Gastroesophageal sphincter (tissue), 4 donors: ENCODE measurements at regions not wholly inside any gene's neighbourhood (a gene's known extent, or its start where the extent isn't known, plus 50 kb on each side); places are given as distances from the start of the nearest gene placed in this dataset.

Source experiments
- ATAC-seq: fragments of 150-250 bp; one replicate; pipeline ENCODE4 v1.9.1; 2016; ENCODE audit warnings: mild to moderate bottlenecking, moderate library complexity
- H3K27ac ChIP-seq, 4 donors: fragments of 200-600 bp; sonication (generic) in 3 of 4; 1 replicate in 3 of 4; 2 replicates in 1 of 4; pipeline ENCODE4 v1.5.1; 2016 to 2019
- H3K27me3 ChIP-seq: fragments of 200-600 bp; sonication (generic); one replicate; pipeline ENCODE4 v1.5.1; 2019
- H3K36me3 ChIP-seq, 2 donors: fragments of 200-600 bp; sonication (generic); one replicate each; pipeline ENCODE4 v1.5.1; 2019; ENCODE audit warnings: control low read depth in 1 of 2
- H3K4me1 ChIP-seq, 3 donors: fragments of 200-600 bp; sonication (generic); 1 replicate in 2 of 3; 2 replicates in 1 of 3; pipeline ENCODE4 v1.5.1; 2016 to 2019; ENCODE audit warnings: control low read depth in 2 of 3
- H3K4me3 ChIP-seq, 2 donors: fragments of 200-600 bp; sonication (generic); one replicate each; pipeline ENCODE4 v1.5.1; 2019; ENCODE audit warnings: mild to moderate bottlenecking in 1 of 2, moderate library complexity in 1 of 2
- H3K9me3 ChIP-seq, 3 donors: fragments of 200-600 bp; sonication (generic); one replicate each; pipeline ENCODE4 v1.5.1; 2017 to 2019; ENCODE audit warnings: control low read depth in 2 of 3
- CTCF ChIP-seq, 4 experiments: fragments of 200-600 bp in 2 of 4; fragments of 450-650 bp in 2 of 4; sonication (generic) in 1 of 4; IDR thresholded peaks; one replicate each; pipeline ENCODE4 v1.5.1; 2017 to 2019; ENCODE audit warnings: antibody characterized with exemption in 4 of 4, mild to moderate bottlenecking in 2 of 4, moderate library complexity in 2 of 4
- EP300 ChIP-seq: sonication (generic); formaldehyde crosslinking; IDR thresholded peaks from one replicate; pipeline ENCODE4 v1.6.1; 2017; ENCODE audit warnings: antibody characterized with exemption, mild to moderate bottlenecking
- POLR2A ChIP-seq, 2 donors: fragments of 450-650 bp; IDR thresholded peaks; one replicate each; pipeline ENCODE4 v1.6.1; 2017; ENCODE audit warnings: antibody characterized with exemption in 2 of 2, mild to moderate bottlenecking in 2 of 2, moderate library complexity in 1 of 2
- POLR2AphosphoS5 ChIP-seq: sonication (generic); formaldehyde crosslinking; IDR thresholded peaks from one replicate; pipeline ENCODE4 v1.6.1; 2017; ENCODE audit warnings: antibody characterized with exemption
- WGBS, 2 donors: methylation state at CpG; one replicate each; pipeline ENCODE4 v1.1.5; 2018; ENCODE audit warnings: low coverage in 1 of 2; 5-methylcytosine and 5-hydroxymethylcytosine counted together

- Histone ChIP-seq H3K36me3 (no peaks in the 10 kb centered on the region), H3K27ac (no peak overlapping the region), H3K4me1 (no peaks in the 10 kb centered on the region), H3K27me3 (no peaks in the 10 kb centered on the region), H3K4me3 (no peak overlapping the region), H3K9me3 (peaks cover 0 to 19% (median 0%) of the 10 kb centered on the region in 3 donors)
- 63 to 65% methylated on average over 3 to 4 of the region's 5 CpGs for WGBS, 2 donors
- TF ChIP-seq EP300 (no peak), CTCF (IDR thresholded peaks at IDR 0.05) (no peak), POLR2AphosphoS5 (no peak), POLR2A (IDR thresholded peaks at IDR 0.05) (no peak)
- no peak for ATAC-seq
Measured at GRCh38 chr9:74220327-74220726, 276.8 kb upstream of the RORB start.

GRCh38 chr9:74236857-74237256 lies 260.3 kb upstream of the RORB start:
- Histone ChIP-seq H3K4me3 (no peak overlapping the region), H3K4me1 (no peaks in the 10 kb centered on the region), H3K27me3 (no peaks in the 10 kb centered on the region), H3K36me3 (no peaks in the 10 kb centered on the region), H3K9me3 (peaks cover 0 to 13% (median 0%) of the 10 kb centered on the region in 3 donors), H3K27ac (no peak overlapping the region)
- no peak for ATAC-seq
- 54 to 56% methylated on average over 2 of the region's 2 CpGs for WGBS, 2 donors
- no peak for TF ChIP-seq CTCF (IDR thresholded peaks at IDR 0.05)
- TF ChIP-seq POLR2AphosphoS5: no peak
- no peak for TF ChIP-seq POLR2A (IDR thresholded peaks at IDR 0.05)

- ATAC-seq: no peak
- 80 to 83% methylated on average over 2 to 3 of the region's 3 CpGs for WGBS, 2 donors
- H3K27me3 ChIP-seq: no peaks in the 10 kb centered on the region
- no peak overlapping the region for H3K27ac ChIP-seq
- no peaks in the 10 kb centered on the region for H3K4me1 ChIP-seq
- peaks cover 0 to 40% (median 0%) of the 10 kb centered on the region in 3 donors for H3K9me3 ChIP-seq
- H3K4me3 ChIP-seq: no peak overlapping the region
- no peaks in the 10 kb centered on the region for H3K36me3 ChIP-seq
- TF ChIP-seq POLR2AphosphoS5 (no peak), EP300 (no peak), CTCF (IDR thresholded peaks at IDR 0.05) (no peak), POLR2A (IDR thresholded peaks at IDR 0.05) (no peak)
Measured at GRCh38 chr9:74245866-74246497, 251.2 kb upstream of the RORB start.

GRCh38 chr9:74255489-74255984 lies 241.6 kb upstream of the RORB start:
- no peak overlapping the region for H3K4me3 ChIP-seq
- 55 to 66% methylated on average over 4 of the region's 4 CpGs for WGBS, 2 donors
- H3K4me1 ChIP-seq: no peaks in the 10 kb centered on the region
- no peaks in the 10 kb centered on the region for H3K27me3 ChIP-seq
- no peak overlapping the region for H3K27ac ChIP-seq
- no peak for ATAC-seq
- H3K36me3 ChIP-seq: no peaks in the 10 kb centered on the region
- no peak for TF ChIP-seq POLR2AphosphoS5
- no peak for TF ChIP-seq CTCF (IDR thresholded peaks at IDR 0.05)
- TF ChIP-seq EP300: no peak
- no peak for TF ChIP-seq POLR2A (IDR thresholded peaks at IDR 0.05)
- no peaks in the 10 kb centered on the region for H3K9me3 ChIP-seq

- Histone ChIP-seq H3K27ac (no peak overlapping the region), H3K36me3 (no peaks in the 10 kb centered on the region), H3K27me3 (no peaks in the 10 kb centered on the region), H3K4me1 (no peaks in the 10 kb centered on the region), H3K4me3 (no peak overlapping the region), H3K9me3 (no peaks in the 10 kb centered on the region)
- no peak for ATAC-seq
- TF ChIP-seq CTCF (IDR thresholded peaks at IDR 0.05) (no peak), EP300 (no peak), POLR2A (IDR thresholded peaks at IDR 0.05) (no peak), POLR2AphosphoS5 (no peak)
- WGBS, 2 donors: 92% methylated on average over 5 of the region's 41 CpGs; no CpG with 5 or more reads in 1 of the 2 donors
Measured at GRCh38 chr9:74275872-74276508, 221.1 kb upstream of the RORB start.
